ENCODE measurements at regions not wholly inside any gene's neighbourhood (a gene's known extent, or its start where the extent isn't known, plus 50 kb on each side); places are given as distances from the start of the nearest gene placed in this dataset.
"Not testable (repeated sequence)": the region's sequence is repeated elsewhere in the genome, so short reads cannot be mapped to it uniquely, and the experiment has no call there.

- peak; percentile 62 for DNase-seq
Measured at GRCh38 chr19:34041925-34042521, 130.3 kb upstream of the LSM14A start.

- DNase-seq: no peak
Measured at GRCh38 chr19:34044021-34044420, 128.3 kb upstream of the LSM14A start.

GRCh38 chr19:34049944-34050343, 122.4 kb upstream of the LSM14A start:
- no peak for DNase-seq

- not testable (repeated sequence) for DNase-seq
Measured at GRCh38 chr19:34050430-34050829, 121.9 kb upstream of the LSM14A start.

GRCh38 chr19:34051255-34051654, 121.0 kb upstream of the LSM14A start:
- DNase-seq: no peak

GRCh38 chr19:34057155-34057554, 115.1 kb upstream of the LSM14A start:
- no peak for DNase-seq

- no peak for DNase-seq
Measured at GRCh38 chr19:34066007-34066643, 106.2 kb upstream of the LSM14A start.

GRCh38 chr19:34067861-34068271, 104.4 kb upstream of the LSM14A start:
- DNase-seq: no peak

GRCh38 chr19:34075661-34076091, 96.6 kb upstream of the LSM14A start:
- no peak for DNase-seq

- no peak for DNase-seq
Measured at GRCh38 chr19:34082289-34083077, 89.8 kb upstream of the LSM14A start.

- no peak for DNase-seq
Measured at GRCh38 chr19:34084396-34085145, 87.7 kb upstream of the LSM14A start.

- DNase-seq: no peak
Measured at GRCh38 chr19:34085336-34085735, 87.0 kb upstream of the LSM14A start.

GRCh38 chr19:34088292-34088691, 84.0 kb upstream of the LSM14A start:
- DNase-seq: no peak

GRCh38 chr19:34089566-34089965, 82.7 kb upstream of the LSM14A start:
- no peak for DNase-seq

- no peak for DNase-seq
Measured at GRCh38 chr19:34094960-34095359, 77.3 kb upstream of the LSM14A start.

- not testable (repeated sequence) for DNase-seq
Measured at GRCh38 chr19:34095411-34095810, 76.9 kb upstream of the LSM14A start.

- no peak for DNase-seq
Measured at GRCh38 chr19:34096020-34096915, 76.0 kb upstream of the LSM14A start.

- no peak for DNase-seq
Measured at GRCh38 chr19:34104096-34104495, 68.2 kb upstream of the LSM14A start.

- DNase-seq: no peak
Measured at GRCh38 chr19:34104557-34104956, 67.7 kb upstream of the LSM14A start.

GRCh38 chr19:34109596-34109995, 62.7 kb upstream of the LSM14A start:
- no peak for DNase-seq

- no peak for DNase-seq
Measured at GRCh38 chr19:34118879-34119748, 53.2 kb upstream of the LSM14A start.

Data from activated gamma-delta T cell treated with Interleukin-2 at 50 U/mL for 16 hours (primary cell).